Mesenchymal stem cell (in vitro differentiated cells and primary cell): ENCODE measurements at regions not wholly inside any gene's neighbourhood (a gene's known extent, or its start where the extent isn't known, plus 50 kb on each side); places are given as distances from the start of the nearest gene placed in this dataset.

Source experiments
- DNase-seq: peaks from one replicate; pipeline ENCODE4 v3.0.0-alpha.2; 2013
- H2AFZ ChIP-seq: one replicate; pipeline ENCODE4 v1.6.1; 2013; ENCODE audit warnings: low read depth, mild to moderate bottlenecking, control low read depth, inconsistent platforms, low read length, moderate library complexity
- H2AK5ac ChIP-seq: 2 replicates; pipeline ENCODE4 v1.6.1; 2013; ENCODE audit warnings: low read length, moderate library complexity, mild to moderate bottlenecking, inconsistent platforms; ENCODE audit not compliant: severe bottlenecking
- H2BK120ac ChIP-seq: one replicate; pipeline ENCODE4 v1.6.1; 2013; ENCODE audit warnings: low read depth, mild to moderate bottlenecking, inconsistent platforms, low read length, moderate library complexity
- H2BK12ac ChIP-seq, 2 experiments: one replicate each; pipeline ENCODE4 v1.6.1; 2013; ENCODE audit warnings: inconsistent platforms in 2 of 2, low read length in 2 of 2, mild to moderate bottlenecking in 2 of 2, moderate library complexity in 2 of 2, control low read depth in 1 of 2
- H2BK15ac ChIP-seq: one replicate; pipeline ENCODE4 v1.6.1; 2013; ENCODE audit warnings: mild to moderate bottlenecking, low read depth, inconsistent platforms; ENCODE audit not compliant: poor library complexity, severe bottlenecking
- H2BK5ac ChIP-seq: 2 replicates; pipeline ENCODE4 v1.6.1; 2013; ENCODE audit warnings: low read depth, mild to moderate bottlenecking, low read length, control low read depth, inconsistent platforms; ENCODE audit not compliant: poor library complexity, severe bottlenecking
- H3K14ac ChIP-seq, 2 experiments: one replicate each; pipeline ENCODE4 v1.6.1; 2013; ENCODE audit warnings: inconsistent platforms in 2 of 2, low read length in 2 of 2, control low read depth in 1 of 2, mild to moderate bottlenecking in 1 of 2, moderate library complexity in 1 of 2
- H3K18ac ChIP-seq, 2 experiments: one replicate each; pipeline ENCODE4 v1.6.1; 2013; ENCODE audit warnings: inconsistent platforms in 2 of 2, low read length in 2 of 2, control low read depth in 1 of 2, low read depth in 1 of 2, mild to moderate bottlenecking in 1 of 2
- H3K23ac ChIP-seq, 2 experiments: one replicate each; pipeline ENCODE4 v1.6.1; 2013; ENCODE audit warnings: inconsistent platforms in 2 of 2, low read length in 2 of 2, mild to moderate bottlenecking in 2 of 2, moderate library complexity in 2 of 2, control low read depth in 1 of 2
- H3K27ac ChIP-seq: 2 replicates; pipeline ENCODE4 v1.5.1; 2013; ENCODE audit warnings: mild to moderate bottlenecking, moderate library complexity, low read length, control low read depth, inconsistent platforms; ENCODE audit not compliant: poor library complexity, severe bottlenecking
- H3K27me3 ChIP-seq, 2 experiments: 2 replicates each; pipeline versions ENCODE4 v1.6.1 to v1.7.0; 2013; ENCODE audit warnings: low read length in 2 of 2, mild to moderate bottlenecking in 2 of 2, moderate library complexity in 2 of 2, control low read depth in 1 of 2, inconsistent platforms in 1 of 2; ENCODE audit not compliant: control insufficient read depth in 1 of 2, insufficient read depth in 1 of 2
- H3K36me3 ChIP-seq, 2 experiments: 2 replicates each; pipeline versions ENCODE4 v1.6.1 to v1.7.0; 2013; ENCODE audit warnings: low read length in 2 of 2, control low read depth in 1 of 2, inconsistent platforms in 1 of 2, low read depth in 1 of 2, mild to moderate bottlenecking in 1 of 2; ENCODE audit not compliant: insufficient read depth in 2 of 2, control insufficient read depth in 1 of 2
- H3K4ac ChIP-seq, 2 experiments: one replicate each; pipeline ENCODE4 v1.6.1; 2013; ENCODE audit warnings: inconsistent platforms in 2 of 2, low read length in 2 of 2, mild to moderate bottlenecking in 2 of 2, moderate library complexity in 2 of 2, control low read depth in 1 of 2, low read depth in 1 of 2
- H3K4me1 ChIP-seq: 2 replicates; pipeline ENCODE4 v1.6.1; 2013; ENCODE audit warnings: low read depth, low read length, control low read depth; ENCODE audit not compliant: control insufficient read depth, insufficient read depth
- H3K4me2 ChIP-seq: 2 replicates; pipeline ENCODE4 v1.6.1; 2013; ENCODE audit warnings: low read length, mild to moderate bottlenecking, inconsistent platforms; ENCODE audit not compliant: poor library complexity, severe bottlenecking
- H3K4me3 ChIP-seq, 2 experiments: 2 replicates each; pipeline versions ENCODE4 v1.5.1 to v1.7.0; 2013; ENCODE audit warnings: low read length in 2 of 2, mild to moderate bottlenecking in 2 of 2, control low read depth in 1 of 2, low read depth in 1 of 2; ENCODE audit not compliant: insufficient read depth in 1 of 2
- H3K79me1 ChIP-seq: replicated peaks from 2 replicates; pipeline ENCODE4 v1.6.1; 2013; ENCODE audit warnings: mild to moderate bottlenecking, control low read depth, low read length, inconsistent platforms; ENCODE audit not compliant: poor library complexity, severe bottlenecking
- H3K9ac ChIP-seq: 2 replicates; pipeline ENCODE4 v1.7.0; 2013; ENCODE audit warnings: mild to moderate bottlenecking, low read length, moderate library complexity
- H3K9me3 ChIP-seq: 2 replicates; pipeline ENCODE4 v1.7.0; 2013; ENCODE audit warnings: mild to moderate bottlenecking, low read length; ENCODE audit not compliant: control insufficient read depth
- H4K8ac ChIP-seq: one replicate; pipeline ENCODE4 v1.6.1; 2013; ENCODE audit warnings: inconsistent platforms, mild to moderate bottlenecking, low read length, moderate library complexity
- H4K91ac ChIP-seq: one replicate; pipeline ENCODE4 v1.6.1; 2013; ENCODE audit warnings: mild to moderate bottlenecking, low read length, inconsistent platforms
- WGBS: methylation state at CpG from one replicate; pipeline ENCODE4 v1.1.7; 2013; ENCODE audit warnings: mixed read lengths; 5-methylcytosine and 5-hydroxymethylcytosine counted together

GRCh38 chr3:14039149-14039548 is 85.5 kb downstream of the CHCHD4 start:
- no peak overlapping the region for H2BK120ac ChIP-seq
- no peak overlapping the region for H2AFZ ChIP-seq
- H3K18ac ChIP-seq = no peak overlapping the region
- no peak overlapping the region for H2BK12ac ChIP-seq
- no peak overlapping the region for H2BK5ac ChIP-seq
- H3K4me3 ChIP-seq = no peak overlapping the region
- H3K4me2 ChIP-seq = no peak overlapping the region
- no peak overlapping the region for H3K27ac ChIP-seq
- no peak overlapping the region for H3K23ac ChIP-seq
- H3K4me1 ChIP-seq = no peaks in the 10 kb centered on the region
- WGBS = no CpG with 5 or more reads among the region's 2 CpGs
- no peak overlapping the region for H3K9ac ChIP-seq
- H3K79me1 ChIP-seq = no peaks in the 10 kb centered on the region
- H4K91ac ChIP-seq = no peak overlapping the region
- H3K4ac ChIP-seq = no peak overlapping the region
- no peak overlapping the region for H2AK5ac ChIP-seq
- H3K36me3 ChIP-seq = no peaks in the 10 kb centered on the region
- H3K9me3 ChIP-seq = peaks cover 3% of the 10 kb centered on the region
- no peak for DNase-seq
- peaks cover 0 to 4% of the 10 kb centered on the region in 2 experiments for H3K27me3 ChIP-seq
- no peak overlapping the region for H2BK15ac ChIP-seq
- no peak overlapping the region for H4K8ac ChIP-seq
- H3K14ac ChIP-seq = no peak overlapping the region

- Histone ChIP-seq H3K36me3 (no peaks in the 10 kb centered on the region), H3K79me1 (no peaks in the 10 kb centered on the region), H3K4ac (no peak overlapping the region), H3K27ac (no peak overlapping the region), H3K4me3 (no peak overlapping the region), H2BK12ac (no peak overlapping the region), H3K18ac (no peak overlapping the region), H2AK5ac (no peak overlapping the region), H2BK5ac (no peak overlapping the region), H2AFZ (no peak overlapping the region), H3K14ac (no peak overlapping the region), H3K27me3 (peaks cover 0 to 4% of the 10 kb centered on the region in 2 experiments), H2BK15ac (no peak overlapping the region), H4K91ac (no peak overlapping the region), H4K8ac (no peak overlapping the region), H2BK120ac (no peak overlapping the region), H3K23ac (no peak overlapping the region), H3K9me3 (peaks cover 3% of the 10 kb centered on the region), H3K9ac (no peak overlapping the region), H3K4me2 (no peak overlapping the region), H3K4me1 (no peaks in the 10 kb centered on the region)
- WGBS = 96% methylated on average over 21 of the region's 22 CpGs
- no peak for DNase-seq
Observed at GRCh38 chr3:14037211-14037610, 87.5 kb downstream of the CHCHD4 start.

- Histone ChIP-seq H3K4ac (no peak overlapping the region), H3K18ac (no peak overlapping the region), H4K91ac (no peak overlapping the region), H2AFZ (no peak overlapping the region), H2AK5ac (no peak overlapping the region), H2BK120ac (no peak overlapping the region), H4K8ac (no peak overlapping the region), H3K4me3 (no peak overlapping the region), H3K9me3 (peaks cover 3% of the 10 kb centered on the region), H3K23ac (no peak overlapping the region), H3K79me1 (no peaks in the 10 kb centered on the region), H3K9ac (no peak overlapping the region), H3K27me3 (no peaks in the 10 kb centered on the region), H3K4me1 (no peaks in the 10 kb centered on the region), H2BK15ac (no peak overlapping the region), H3K36me3 (no peaks in the 10 kb centered on the region), H3K4me2 (no peak overlapping the region), H2BK12ac (no peak overlapping the region), H3K14ac (no peak overlapping the region), H2BK5ac (no peak overlapping the region), H3K27ac (no peak overlapping the region)
- DNase-seq = no peak
- WGBS = 30% methylated on average over 1 of the region's 1 CpG
Observed at GRCh38 chr3:14033023-14033422, 91.6 kb downstream of the CHCHD4 start.

DNA sequence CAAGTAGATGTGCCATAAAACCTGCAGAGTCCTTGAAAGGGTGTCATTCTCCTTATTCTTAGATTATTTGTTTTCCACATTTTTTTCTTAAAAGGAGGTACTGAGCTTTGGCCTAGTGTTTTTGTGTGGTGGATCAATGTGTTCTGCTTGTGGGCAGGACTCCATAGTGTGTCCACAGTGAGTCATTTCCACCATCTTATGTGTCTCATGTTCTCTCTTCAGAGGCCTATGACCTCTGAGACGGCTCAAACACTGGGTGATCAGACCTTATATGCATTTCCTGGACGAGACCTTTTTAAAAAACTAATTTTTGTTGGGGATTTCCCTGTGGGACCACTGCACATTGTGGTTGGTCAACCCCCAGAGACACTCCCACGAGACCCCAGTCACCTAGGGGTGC is 93.4 kb downstream of the CHCHD4 start:
- Histone ChIP-seq H3K9ac (no peak overlapping the region), H3K27ac (no peak overlapping the region), H3K14ac (no peak overlapping the region), H3K4me2 (no peak overlapping the region), H3K4me3 (no peak overlapping the region), H3K79me1 (no peaks in the 10 kb centered on the region), H3K4me1 (no peaks in the 10 kb centered on the region), H4K8ac (no peak overlapping the region), H2BK120ac (no peak overlapping the region), H3K36me3 (no peaks in the 10 kb centered on the region), H3K27me3 (no peaks in the 10 kb centered on the region), H4K91ac (no peak overlapping the region), H3K18ac (no peak overlapping the region), H2BK15ac (no peak overlapping the region), H3K23ac (no peak overlapping the region), H2BK5ac (no peak overlapping the region), H2AFZ (no peak overlapping the region), H2AK5ac (no peak overlapping the region), H2BK12ac (no peak overlapping the region), H3K9me3 (peaks cover 10% of the 10 kb centered on the region), H3K4ac (no peak overlapping the region)
- WGBS = 41% methylated on average over 3 of the region's 3 CpGs
- DNase-seq = no peak
